ENCODE measurements at regions not wholly inside any gene's neighbourhood (a gene's known extent, or its start where the extent isn't known, plus 50 kb on each side); places are given as distances from the start of the nearest gene placed in this dataset.

- TF ChIP-seq CTCF (IDR thresholded peaks at IDR 0.05) (no peak), POLR2A (IDR thresholded peaks at IDR 0.05) (no peak)
Measured at GRCh38 chr11:36948460-36949127, 350.6 kb upstream of the RAG2 start.
